ENCODE measurements at regions not wholly inside any gene's neighbourhood (a gene's known extent, or its start where the extent isn't known, plus 50 kb on each side); places are given as distances from the start of the nearest gene placed in this dataset.

DNA sequence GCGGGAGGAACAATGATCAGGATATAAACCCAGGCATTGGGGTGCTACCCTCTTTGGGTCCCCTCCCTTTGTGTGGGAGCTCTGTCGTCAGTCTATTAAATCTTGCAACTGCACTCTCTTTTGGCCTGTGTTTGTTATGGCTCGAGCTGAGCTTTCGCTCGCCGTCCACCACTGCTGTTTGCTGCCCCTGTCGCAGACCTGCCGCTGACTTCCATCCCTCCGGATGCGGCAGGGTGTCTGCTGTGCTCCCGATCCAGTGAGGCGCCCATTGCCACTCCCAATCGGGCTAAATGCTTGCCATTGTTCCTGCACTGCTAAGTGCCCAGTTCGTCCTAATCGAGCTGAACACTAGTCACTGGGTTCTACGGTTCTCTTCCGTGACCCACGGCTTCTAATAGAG lies 1443.7 kb upstream of the CADM2 start:
- H3K36me3 ChIP-seq (ENCODE audit: low read depth, missing control alignments), result no peaks in the 10 kb centered on the region
- no peak for DNase-seq
- no peaks in the 10 kb centered on the region for H3K9me3 ChIP-seq
- TF ChIP-seq, protein P1, sequence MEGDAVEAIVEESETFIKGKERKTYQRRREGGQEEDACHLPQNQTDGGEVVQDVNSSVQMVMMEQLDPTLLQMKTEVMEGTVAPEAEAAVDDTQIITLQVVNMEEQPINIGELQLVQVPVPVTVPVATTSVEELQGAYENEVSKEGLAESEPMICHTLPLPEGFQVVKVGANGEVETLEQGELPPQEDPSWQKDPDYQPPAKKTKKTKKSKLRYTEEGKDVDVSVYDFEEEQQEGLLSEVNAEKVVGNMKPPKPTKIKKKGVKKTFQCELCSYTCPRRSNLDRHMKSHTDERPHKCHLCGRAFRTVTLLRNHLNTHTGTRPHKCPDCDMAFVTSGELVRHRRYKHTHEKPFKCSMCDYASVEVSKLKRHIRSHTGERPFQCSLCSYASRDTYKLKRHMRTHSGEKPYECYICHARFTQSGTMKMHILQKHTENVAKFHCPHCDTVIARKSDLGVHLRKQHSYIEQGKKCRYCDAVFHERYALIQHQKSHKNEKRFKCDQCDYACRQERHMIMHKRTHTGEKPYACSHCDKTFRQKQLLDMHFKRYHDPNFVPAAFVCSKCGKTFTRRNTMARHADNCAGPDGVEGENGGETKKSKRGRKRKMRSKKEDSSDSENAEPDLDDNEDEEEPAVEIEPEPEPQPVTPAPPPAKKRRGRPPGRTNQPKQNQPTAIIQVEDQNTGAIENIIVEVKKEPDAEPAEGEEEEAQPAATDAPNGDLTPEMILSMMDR (IDR thresholded peaks at IDR 0.05), result no peak
- H3K4me1 ChIP-seq, result peaks cover 5% of the 10 kb centered on the region
- no peak overlapping the region for H3K27ac ChIP-seq
- H3K4me3 ChIP-seq, result no peak overlapping the region
- intact Hi-C loops (cut with DNase I; ENCODE audit: low total_unique reads), result no loop called here
- no peaks in the 10 kb centered on the region for H3K27me3 ChIP-seq
- WGBS, 2 donors, result 70 to 91% methylated on average over 18 of the region's 18 CpGs

DNA sequence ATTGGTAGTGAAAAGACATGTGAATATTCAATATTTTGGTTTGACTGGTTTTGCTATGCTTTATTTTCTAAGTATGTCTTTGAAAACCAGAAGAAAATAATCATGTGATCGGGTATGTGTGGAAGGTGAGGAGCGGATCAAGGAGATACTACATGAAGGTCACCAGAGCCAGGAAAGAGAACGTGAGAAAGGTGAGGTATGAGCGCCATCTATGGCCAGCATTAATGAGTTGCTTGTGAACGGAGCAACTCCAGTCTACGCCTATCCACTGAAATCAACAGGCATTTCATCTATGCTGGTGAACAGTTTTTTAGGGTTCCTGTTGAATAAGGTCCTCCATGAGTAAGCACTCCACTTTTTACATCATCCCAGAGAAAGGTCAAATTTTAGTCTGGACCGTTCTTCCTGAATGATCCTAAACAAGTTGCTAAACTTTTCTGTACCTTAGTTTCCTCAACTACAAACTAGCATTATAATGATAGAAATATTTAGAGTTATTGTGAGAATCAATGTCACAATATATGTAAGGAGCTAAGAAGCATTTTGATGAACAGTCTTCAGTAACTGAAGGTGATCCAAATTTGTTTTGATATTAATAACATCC lies 1435.2 kb upstream of the CADM2 start:
- no peaks in the 10 kb centered on the region for H3K36me3 ChIP-seq (ENCODE audit: low read depth, missing control alignments)
- no peaks in the 10 kb centered on the region for H3K4me1 ChIP-seq
- H3K27me3 ChIP-seq, result no peaks in the 10 kb centered on the region
- H3K4me3 ChIP-seq, result no peak overlapping the region
- no peaks in the 10 kb centered on the region for H3K9me3 ChIP-seq
- no peak overlapping the region for H3K27ac ChIP-seq
- WGBS, 2 donors, result 7 to 13% methylated on average over 7 of the region's 7 CpGs
- DNase-seq, result peak; percentile 80
- no peak for TF ChIP-seq POLR2A (IDR thresholded peaks at IDR 0.05)
- TF ChIP-seq, protein P1 (IDR thresholded peaks at IDR 0.05), result peak; percentile 19 to 45 (median 36)
- intact Hi-C loops (cut with DNase I; ENCODE audit: low total_unique reads), result no loop called here

DNA sequence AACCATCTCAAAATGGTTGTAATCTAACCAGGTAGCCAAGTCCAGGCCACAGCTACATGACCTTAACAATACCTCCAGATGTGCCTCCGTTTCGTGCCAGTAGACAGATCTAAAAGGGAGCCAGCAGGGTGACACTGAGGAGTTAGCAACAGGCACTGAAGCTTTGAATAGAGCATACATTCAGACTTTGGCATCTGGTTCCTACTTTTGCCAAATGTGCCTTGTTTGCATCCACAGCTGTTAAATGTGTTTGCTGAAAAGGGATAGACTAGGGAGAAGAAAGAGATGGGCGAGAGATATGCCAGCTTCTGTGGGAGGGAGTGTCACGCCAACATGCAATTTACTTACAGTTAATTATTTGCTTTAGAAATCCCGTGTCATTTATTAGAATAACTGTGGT lies 1433.9 kb upstream of the CADM2 start:
- Histone ChIP-seq H3K36me3 (ENCODE audit: low read depth, missing control alignments) (no peaks in the 10 kb centered on the region), H3K4me3 (no peak overlapping the region), H3K27ac (no peak overlapping the region), H3K4me1 (no peaks in the 10 kb centered on the region), H3K27me3 (no peaks in the 10 kb centered on the region), H3K9me3 (no peaks in the 10 kb centered on the region)
- intact Hi-C loops (cut with DNase I; ENCODE audit: low total_unique reads), result no loop called here
- WGBS, 2 donors, result 75 to 79% methylated on average over 5 of the region's 5 CpGs
- TF ChIP-seq, protein P1 (IDR thresholded peaks at IDR 0.05), result no peak
- TF ChIP-seq POLR2A (IDR thresholded peaks at IDR 0.05), result no peak
- DNase-seq, result no peak

DNA sequence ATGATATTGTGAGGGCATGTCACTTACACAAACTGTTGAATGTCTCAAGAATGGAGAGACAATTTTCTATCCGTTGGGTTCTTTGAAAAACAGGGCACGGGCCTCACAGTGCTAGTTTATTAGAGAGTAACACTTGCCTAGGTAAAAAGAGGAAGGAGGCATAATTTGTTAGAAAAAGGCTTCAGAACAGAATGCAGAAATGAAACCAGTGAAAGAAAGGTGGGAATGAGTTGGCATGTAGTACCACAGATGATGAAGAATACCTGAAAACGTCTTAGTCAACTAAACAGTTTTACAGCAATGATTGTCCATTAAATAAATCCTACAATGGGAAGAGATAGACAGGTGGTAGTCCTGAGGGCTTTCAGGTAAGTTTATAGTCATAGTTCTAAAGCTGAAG lies 1399.7 kb upstream of the CADM2 start:
- Histone ChIP-seq H3K27ac (no peak overlapping the region), H3K4me3 (no peak overlapping the region), H3K27me3 (no peaks in the 10 kb centered on the region), H3K9me3 (no peaks in the 10 kb centered on the region), H3K36me3 (ENCODE audit: low read depth, missing control alignments) (no peaks in the 10 kb centered on the region), H3K4me1 (no peaks in the 10 kb centered on the region)
- DNase-seq, result no peak
- intact Hi-C loops (cut with DNase I; ENCODE audit: low total_unique reads), result no loop called here
- no peak for TF ChIP-seq POLR2A (IDR thresholded peaks at IDR 0.05)
- TF ChIP-seq, protein P1 (IDR thresholded peaks at IDR 0.05), result no peak
- WGBS, 2 donors, result 70 to 75% methylated on average over 3 of the region's 3 CpGs

DNA sequence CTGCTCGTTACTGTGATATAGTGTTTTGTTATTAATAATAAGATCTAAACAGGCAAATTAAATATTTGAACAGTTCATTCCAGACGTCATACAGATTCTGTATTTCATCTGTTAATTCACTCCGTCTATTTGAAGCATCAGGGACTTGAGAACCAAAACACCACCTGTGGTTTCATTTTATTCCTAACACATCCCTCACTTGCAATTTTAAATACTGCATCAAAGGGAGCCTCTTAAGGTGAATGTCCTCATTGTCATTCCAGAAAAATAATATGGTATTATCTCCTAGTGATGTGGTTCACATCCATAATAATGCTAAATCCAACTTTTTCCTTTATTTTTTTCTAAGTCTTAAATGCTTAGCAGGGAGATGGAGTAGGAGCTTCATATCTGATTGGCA lies 1390.9 kb upstream of the CADM2 start:
- Histone ChIP-seq H3K27ac (no peak overlapping the region), H3K27me3 (no peaks in the 10 kb centered on the region), H3K4me1 (no peaks in the 10 kb centered on the region), H3K36me3 (ENCODE audit: low read depth, missing control alignments) (no peaks in the 10 kb centered on the region), H3K9me3 (no peaks in the 10 kb centered on the region), H3K4me3 (no peak overlapping the region)
- no peak for TF ChIP-seq POLR2A (IDR thresholded peaks at IDR 0.05)
- TF ChIP-seq, protein P1 (IDR thresholded peaks at IDR 0.05), result no peak
- WGBS, 2 donors, result 25 to 37% methylated on average over 3 of the region's 3 CpGs
- intact Hi-C loops (cut with DNase I; ENCODE audit: low total_unique reads), result no loop called here
- no peak for DNase-seq

Data from testis (tissue), 2 donors.